Chondrocyte (in vitro differentiated cells): ENCODE measurements at regions not wholly inside any gene's neighbourhood (a gene's known extent, or its start where the extent isn't known, plus 50 kb on each side); places are given as distances from the start of the nearest gene placed in this dataset.

Source experiments
- DNase-seq: peaks from one replicate; pipeline ENCODE4 v3.0.0; 2021; ENCODE audit warnings: mixed read lengths, low spot score
- H3K27ac Mint-ChIP-seq: one replicate; pipeline ENCODE4 v1.8.0; 2021; ENCODE audit warnings: mild to moderate bottlenecking, moderate library complexity, mixed read lengths; ENCODE audit not compliant: unreplicated experiment
- H3K27me3 Mint-ChIP-seq: 2 replicates; pipeline ENCODE4 v1.8.0; 2021; ENCODE audit warnings: low read depth, mixed read lengths
- H3K36me3 Mint-ChIP-seq: 2 replicates; pipeline ENCODE4 v1.8.0; 2021; ENCODE audit warnings: low read depth, mixed read lengths
- H3K4me1 Mint-ChIP-seq: 2 replicates; pipeline ENCODE4 v1.8.0; 2021; ENCODE audit warnings: low read depth, mild to moderate bottlenecking, mixed read lengths
- H3K4me3 Mint-ChIP-seq: one replicate; pipeline ENCODE4 v1.8.0; 2021; ENCODE audit warnings: mild to moderate bottlenecking, moderate library complexity, mixed read lengths; ENCODE audit not compliant: unreplicated experiment
- H3K9me3 Mint-ChIP-seq: 2 replicates; pipeline ENCODE4 v1.8.0; 2021; ENCODE audit warnings: low read depth, mixed read lengths
- CTCF ChIP-seq: fragments of 200-600 bp; sonication (generic); IDR thresholded peaks from 2 replicates; pipeline ENCODE4 v1.5.0; 2021; ENCODE audit warnings: antibody characterized with exemption, mild to moderate bottlenecking, moderate library complexity

- H3K27me3 Mint-ChIP-seq = no peaks in the 10 kb centered on the region
- peaks cover 36% of the 10 kb centered on the region for H3K4me1 Mint-ChIP-seq
- no peak for TF ChIP-seq CTCF
- H3K36me3 Mint-ChIP-seq = peaks cover 18% of the 10 kb centered on the region
- peak overlapping the region; percentile 55 for H3K27ac Mint-ChIP-seq
- no peak for DNase-seq
- peaks cover 35% of the 10 kb centered on the region for H3K9me3 Mint-ChIP-seq
- H3K4me3 Mint-ChIP-seq = peak overlapping the region; percentile 33
Observed at GRCh38 chr4:138507522-138507921, 265.4 kb upstream of the SLC7A11 start.

GRCh38 chr4:138501614-138502013 lies 259.5 kb upstream of the SLC7A11 start:
- Mint-ChIP-seq H3K27ac (no peak overlapping the region), H3K36me3 (peaks cover 19% of the 10 kb centered on the region), H3K9me3 (peaks cover 59% of the 10 kb centered on the region), H3K27me3 (no peaks in the 10 kb centered on the region), H3K4me3 (no peak overlapping the region), H3K4me1 (peaks cover under 1% of the 10 kb centered on the region)
- no peak for DNase-seq
- no peak for TF ChIP-seq CTCF

- DNase-seq = no peak
- peaks cover 54% of the 10 kb centered on the region for H3K9me3 Mint-ChIP-seq
- H3K36me3 Mint-ChIP-seq = peaks cover 18% of the 10 kb centered on the region
- TF ChIP-seq CTCF = no peak
- H3K4me1 Mint-ChIP-seq = no peaks in the 10 kb centered on the region
- no peak overlapping the region for H3K4me3 Mint-ChIP-seq
- no peak overlapping the region for H3K27ac Mint-ChIP-seq
- no peaks in the 10 kb centered on the region for H3K27me3 Mint-ChIP-seq
Observed at GRCh38 chr4:138500869-138501268, 258.7 kb upstream of the SLC7A11 start.

- no peak for TF ChIP-seq CTCF
- Mint-ChIP-seq H3K27ac (no peak overlapping the region), H3K4me1 (no peaks in the 10 kb centered on the region), H3K9me3 (peaks cover 43% of the 10 kb centered on the region), H3K4me3 (no peak overlapping the region), H3K36me3 (peaks cover 11% of the 10 kb centered on the region), H3K27me3 (no peaks in the 10 kb centered on the region)
- DNase-seq = no peak
Observed at GRCh38 chr4:138499627-138500026, 257.5 kb upstream of the SLC7A11 start.

- DNase-seq = no peak
- H3K27me3 Mint-ChIP-seq = no peaks in the 10 kb centered on the region
- no peak overlapping the region for H3K4me3 Mint-ChIP-seq
- peaks cover 8% of the 10 kb centered on the region for H3K36me3 Mint-ChIP-seq
- TF ChIP-seq CTCF = peak; percentile 52
- H3K4me1 Mint-ChIP-seq = peaks cover 2% of the 10 kb centered on the region
- H3K9me3 Mint-ChIP-seq = peaks cover 34% of the 10 kb centered on the region
- no peak overlapping the region for H3K27ac Mint-ChIP-seq
Observed at GRCh38 chr4:138494931-138495330, 252.8 kb upstream of the SLC7A11 start.
